Ishikawa (cell line): ENCODE measurements at regions not wholly inside any gene's neighbourhood (a gene's known extent, or its start where the extent isn't known, plus 50 kb on each side); places are given as distances from the start of the nearest gene placed in this dataset.

Experiments used
- CEBPB ChIP-seq: IDR thresholded peaks from 2 replicates; pipeline ENCODE4 v1.6.1; 2012
- EGR1 ChIP-seq: IDR thresholded peaks from 2 replicates; pipeline ENCODE4 v1.6.1; 2012
- EP300 ChIP-seq: IDR thresholded peaks from 2 replicates; pipeline ENCODE4 v1.6.1; 2012; ENCODE audit warnings: borderline replicate concordance
- MAX ChIP-seq: IDR thresholded peaks from 2 replicates; pipeline ENCODE4 v1.6.1; 2012
- NFIC ChIP-seq: IDR thresholded peaks from 2 replicates; pipeline ENCODE4 v1.6.1; 2012
- RAD21 ChIP-seq: IDR thresholded peaks from 2 replicates; pipeline ENCODE4 v1.6.1; 2012; ENCODE audit warnings: low read depth
- REST ChIP-seq: IDR thresholded peaks from 2 replicates; pipeline ENCODE4 v1.6.1; 2012; ENCODE audit warnings: low read depth, mild to moderate bottlenecking
- TAF1 ChIP-seq: IDR thresholded peaks from 2 replicates; pipeline ENCODE4 v1.6.1; 2012; ENCODE audit warnings: low read depth, mild to moderate bottlenecking
- TCF12 ChIP-seq: IDR thresholded peaks from 2 replicates; pipeline ENCODE4 v1.6.1; 2012; ENCODE audit warnings: low read depth
- USF1 ChIP-seq: IDR thresholded peaks from 2 replicates; pipeline ENCODE4 v1.6.1; 2012
- YY1 ChIP-seq: IDR thresholded peaks from 2 replicates; pipeline ENCODE4 v1.6.1; 2012; ENCODE audit warnings: low read depth
- ZBTB7A ChIP-seq: IDR thresholded peaks from 2 replicates; pipeline ENCODE4 v1.6.1; 2012; ENCODE audit warnings: low read depth

GRCh38 chr1:94300731-94301130, 63.3 kb upstream of the ARHGAP29 start:
- TF ChIP-seq EP300 (no peak), MAX (no peak), REST (no peak), CEBPB (no peak), USF1 (no peak), RAD21 (no peak), TCF12 (no peak), TAF1 (no peak), ZBTB7A (no peak), NFIC (no peak), EGR1 (no peak), YY1 (no peak)
